ENCODE measurements at regions not wholly inside any gene's neighbourhood (a gene's known extent, or its start where the extent isn't known, plus 50 kb on each side); places are given as distances from the start of the nearest gene placed in this dataset.
"Not testable (repeated sequence)": the region's sequence is repeated elsewhere in the genome, so short reads cannot be mapped to it uniquely, and the experiment has no call there.

- no peak for DNase-seq (ENCODE audit: low spot score)
Measured at GRCh38 chr10:78657163-78657861, 411.5 kb upstream of the ZMIZ1 start.

DNA sequence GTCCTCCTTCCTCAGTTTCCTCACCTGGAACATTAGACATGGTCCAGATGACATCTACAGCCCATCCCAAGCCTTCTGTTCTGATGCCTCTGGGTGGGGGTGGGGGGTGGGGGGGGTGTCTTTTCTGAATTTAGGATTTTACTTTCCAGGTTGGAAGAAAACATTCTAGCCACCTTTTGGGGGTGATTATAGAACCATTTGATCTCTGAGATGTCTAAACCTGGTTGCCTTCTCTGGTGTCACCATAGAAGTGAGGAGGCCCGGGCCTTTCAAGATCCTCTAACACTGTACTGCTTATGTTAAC, 411.0 kb upstream of the ZMIZ1 start:
- no peak for DNase-seq (ENCODE audit: low spot score)

- DNase-seq (ENCODE audit: low spot score): no peak
Measured at GRCh38 chr10:78658645-78659597, 409.8 kb upstream of the ZMIZ1 start.

DNA sequence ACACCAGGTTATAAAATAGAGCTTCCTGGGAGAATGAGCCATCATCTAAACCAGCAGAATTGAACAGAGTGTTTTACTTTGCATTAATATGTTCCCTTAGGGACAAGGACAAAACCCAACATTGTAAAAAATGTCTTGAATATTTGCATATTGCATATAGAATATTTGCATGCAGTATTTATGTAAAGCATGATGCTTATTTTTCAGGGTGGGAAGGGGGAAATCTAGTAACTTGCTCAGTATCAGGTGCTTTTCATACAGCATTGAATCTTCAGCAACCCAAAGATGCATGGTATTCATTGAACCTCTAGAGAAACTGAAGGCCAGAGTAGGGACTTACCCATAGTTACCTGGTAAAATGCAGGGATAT, 409.2 kb upstream of the ZMIZ1 start:
- DNase-seq (ENCODE audit: low spot score): no peak

GRCh38 chr10:78660446-78661106, 408.2 kb upstream of the ZMIZ1 start:
- no peak for DNase-seq (ENCODE audit: low spot score)

DNA sequence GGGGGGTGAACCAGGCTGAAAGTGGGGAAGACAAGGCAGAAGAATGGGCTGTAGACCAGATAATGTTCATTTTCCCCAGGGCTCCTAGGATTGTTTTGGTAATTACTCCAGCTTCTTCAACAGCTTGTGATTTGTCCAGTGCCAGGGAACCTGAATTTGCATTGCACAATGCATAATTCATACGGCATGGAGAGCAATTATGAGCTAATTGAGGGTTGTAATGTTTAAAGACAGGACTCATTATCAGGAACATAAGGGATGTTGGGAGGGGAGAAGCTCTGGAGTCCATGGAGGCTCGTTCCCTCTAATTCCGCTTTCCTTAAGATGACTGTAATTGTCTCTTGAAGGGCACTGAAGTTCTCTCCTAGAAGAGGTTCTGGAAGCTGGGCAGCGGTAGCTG, 405.0 kb upstream of the ZMIZ1 start:
- DNase-seq (ENCODE audit: low spot score): no peak

- DNase-seq (ENCODE audit: low spot score): no peak
Measured at GRCh38 chr10:78664929-78665553, 403.7 kb upstream of the ZMIZ1 start.

GRCh38 chr10:78672918-78673317, 395.8 kb upstream of the ZMIZ1 start:
- DNase-seq (ENCODE audit: low spot score): no peak

GRCh38 chr10:78681141-78681540, 387.6 kb upstream of the ZMIZ1 start:
- not testable (repeated sequence) for DNase-seq (ENCODE audit: low spot score)

DNA sequence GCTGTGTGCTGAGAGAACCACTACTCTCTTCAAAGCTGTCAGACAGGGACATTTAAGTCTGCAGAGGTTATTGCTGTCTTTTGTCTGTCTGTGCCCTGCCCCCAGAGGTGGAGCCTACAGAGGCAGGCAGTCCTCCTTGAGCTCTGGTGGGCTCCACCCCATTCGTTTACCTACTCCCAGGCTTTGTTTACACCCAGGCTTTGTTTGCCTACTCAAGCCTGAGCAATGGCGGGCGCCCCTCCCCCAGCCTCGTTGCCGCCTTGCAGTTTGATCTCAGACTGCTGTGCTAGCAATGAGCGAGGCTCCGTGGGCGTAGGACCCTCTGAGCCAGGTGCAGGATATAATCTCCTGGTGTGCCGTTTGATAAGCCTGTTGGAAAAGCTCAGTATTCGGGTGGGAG, 386.8 kb upstream of the ZMIZ1 start:
- not testable (repeated sequence) for DNase-seq (ENCODE audit: low spot score)

DNA sequence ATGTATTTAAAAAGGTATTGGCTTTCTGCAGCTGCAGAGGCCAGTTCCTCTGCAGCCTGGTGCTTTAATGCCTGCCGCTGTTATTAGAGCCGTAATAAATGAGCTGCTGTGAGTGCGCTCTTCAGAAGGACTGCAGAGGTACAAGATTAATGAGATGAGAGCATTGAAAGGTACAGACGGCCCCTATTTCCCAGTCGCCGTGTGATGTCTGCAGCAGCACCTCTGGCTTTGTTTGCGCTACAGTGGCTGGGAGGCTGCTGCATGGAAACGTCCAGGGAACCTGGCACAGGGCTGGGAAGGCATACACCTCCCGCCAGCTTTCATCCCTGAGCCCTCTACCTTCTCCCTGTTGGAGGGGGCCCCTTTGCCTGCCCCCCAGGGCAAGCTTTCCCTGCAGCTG, 383.8 kb upstream of the ZMIZ1 start:
- DNase-seq (ENCODE audit: low spot score): no peak

DNA sequence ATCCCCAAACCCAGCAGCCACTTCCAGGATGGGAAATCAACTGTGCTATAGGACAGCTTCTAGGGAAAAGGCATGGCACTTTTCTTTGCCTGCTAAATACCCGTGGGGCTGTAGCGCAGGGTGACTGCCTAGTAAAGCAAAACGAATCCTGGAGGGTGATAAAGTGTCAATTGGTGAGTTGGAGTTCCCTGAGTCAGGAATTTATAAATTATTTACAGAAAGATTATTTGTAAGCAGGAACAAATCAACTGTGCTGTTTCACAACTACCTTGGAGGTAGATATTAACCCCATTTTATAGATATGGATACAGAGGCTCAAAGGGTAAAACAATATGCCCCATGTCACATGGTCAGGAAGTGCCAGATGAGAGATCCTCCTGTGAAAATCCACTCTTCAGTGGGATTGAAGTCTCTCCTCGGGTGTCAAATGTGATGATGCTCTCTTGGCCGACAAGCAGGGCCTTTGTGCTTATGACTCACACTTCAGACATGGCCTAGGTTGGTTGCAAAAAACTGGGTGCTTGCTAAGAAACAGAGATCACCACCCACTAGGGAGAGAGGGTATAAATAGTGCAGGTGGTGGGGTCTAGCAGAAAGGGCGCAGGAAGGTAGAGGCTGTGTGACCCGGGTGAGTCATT, 383.2 kb upstream of the ZMIZ1 start:
- DNase-seq (ENCODE audit: low spot score): no peak

GRCh38 chr10:78686444-78687060, 382.2 kb upstream of the ZMIZ1 start:
- peak; percentile 72 for DNase-seq (ENCODE audit: low spot score)

DNA sequence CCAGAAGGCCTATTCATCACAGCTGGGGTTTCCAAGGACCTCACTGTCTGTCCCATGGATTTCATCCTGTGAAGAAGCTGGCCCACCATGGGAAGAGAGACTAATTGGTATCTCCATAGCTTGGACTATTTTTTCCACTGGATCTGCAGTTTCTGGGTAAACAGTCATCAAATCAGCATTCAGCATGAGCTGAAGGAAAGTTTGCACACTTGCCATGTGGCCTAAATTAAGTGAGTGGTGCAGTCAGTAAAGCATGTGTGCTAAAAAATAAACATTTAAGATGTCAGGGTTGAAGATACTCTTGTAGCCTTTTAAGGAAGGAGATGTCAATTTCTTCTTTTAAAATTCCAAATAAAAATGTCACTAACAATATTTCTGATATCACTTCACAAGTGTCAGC, 381.1 kb upstream of the ZMIZ1 start:
- DNase-seq (ENCODE audit: low spot score): no peak

DNA sequence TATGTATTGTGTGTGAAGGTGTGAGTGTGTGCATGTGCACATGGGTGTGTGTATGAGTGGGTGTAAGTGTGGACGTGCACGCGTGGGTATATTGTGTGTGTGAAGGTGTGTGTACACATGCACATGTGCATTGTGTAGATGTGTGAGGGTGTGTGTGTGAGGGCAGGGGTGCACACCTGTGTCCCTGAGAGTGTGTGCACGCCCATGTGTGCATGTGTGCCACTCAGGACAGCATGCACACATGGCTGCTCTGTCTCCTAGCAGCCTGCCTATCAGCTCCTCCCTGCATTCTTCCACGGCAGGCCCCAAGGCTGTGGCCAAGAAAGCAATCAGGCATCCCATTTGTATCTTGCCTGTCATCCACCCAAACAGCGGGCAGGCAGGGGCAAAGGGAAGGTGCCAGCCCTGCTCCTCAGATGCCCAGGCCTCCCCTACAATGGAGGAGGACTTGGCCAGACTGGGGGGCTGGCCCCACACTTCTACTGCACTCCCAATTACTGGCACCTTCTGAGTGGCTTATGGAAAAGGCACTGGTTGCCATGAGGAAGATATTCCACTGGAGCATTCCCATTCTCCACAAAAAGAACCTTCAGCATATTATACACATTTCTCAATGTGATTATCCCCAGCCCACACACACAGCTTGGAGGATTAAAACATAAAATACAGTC, 380.4 kb upstream of the ZMIZ1 start:
- DNase-seq (ENCODE audit: low spot score): no peak

DNA sequence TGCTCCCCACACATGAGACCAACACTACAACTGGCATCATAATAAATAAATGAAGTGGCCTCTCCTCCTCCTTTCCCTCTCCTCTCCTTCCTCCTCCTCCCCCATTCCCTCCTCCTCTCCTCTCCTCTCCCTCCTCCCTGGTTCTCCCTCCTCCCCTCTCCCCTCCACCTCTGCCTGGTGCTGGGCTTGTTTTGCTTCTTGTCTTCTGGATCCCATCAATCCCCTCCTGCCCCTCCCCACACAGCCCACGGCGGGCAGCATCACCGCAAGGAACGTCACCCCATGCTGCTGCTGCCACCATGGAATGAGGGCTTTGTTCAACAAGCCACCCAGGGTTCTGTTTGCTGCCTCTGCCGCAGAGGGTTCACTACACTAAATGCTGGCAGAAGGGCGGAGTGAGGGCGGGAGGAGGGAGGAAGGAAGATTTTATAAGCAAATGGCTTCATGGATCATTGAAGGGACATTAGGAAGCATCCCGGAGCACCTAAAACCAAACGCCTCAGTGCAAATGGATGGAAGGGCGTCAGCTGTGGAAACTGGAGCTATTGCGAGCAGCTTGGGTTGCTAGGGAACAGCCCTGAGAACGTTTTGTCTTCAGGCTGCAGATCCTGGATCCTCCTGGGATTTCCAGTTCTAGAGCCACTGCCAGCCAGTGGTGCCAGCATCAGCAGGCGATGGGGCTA, 379.7 kb upstream of the ZMIZ1 start:
- DNase-seq (ENCODE audit: low spot score): no peak

- DNase-seq (ENCODE audit: low spot score): no peak
Measured at GRCh38 chr10:78689584-78689935, 379.2 kb upstream of the ZMIZ1 start.

DNA sequence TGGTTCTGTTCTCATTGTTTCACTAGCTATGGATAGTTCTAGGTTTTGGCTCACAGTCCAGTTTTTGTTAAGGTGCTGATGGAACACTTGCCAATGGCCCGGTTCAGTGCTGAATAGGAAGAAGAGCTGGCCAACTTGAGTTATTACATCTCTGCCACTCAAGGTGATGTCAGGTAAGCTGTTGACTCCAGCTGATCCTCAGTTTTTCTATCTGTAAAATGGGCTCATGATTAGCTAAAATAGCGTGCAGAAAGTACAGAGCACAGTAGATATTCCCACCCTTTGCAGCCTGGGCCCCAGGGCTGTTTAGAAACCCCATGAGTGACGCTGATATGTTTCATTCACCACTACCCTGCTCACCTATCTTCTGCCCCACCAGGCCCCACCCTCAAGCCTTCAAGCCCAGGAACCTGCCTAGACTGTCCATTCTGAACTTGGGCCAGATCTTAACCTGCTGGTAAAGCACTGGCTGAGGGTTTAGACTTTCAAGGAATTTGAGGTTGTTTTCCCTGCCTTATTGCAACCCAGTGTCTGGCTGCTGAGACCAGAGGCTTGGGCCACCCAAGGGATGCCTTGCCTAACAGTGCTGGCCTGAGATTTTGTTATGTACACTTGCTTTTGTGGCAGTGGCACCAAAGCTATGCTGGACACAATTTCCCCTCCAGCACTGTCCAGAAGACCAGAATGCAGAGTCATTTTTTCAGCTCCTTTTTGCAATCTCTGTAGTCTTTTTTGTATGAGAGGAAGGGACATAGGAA, 378.2 kb upstream of the ZMIZ1 start:
- DNase-seq (ENCODE audit: low spot score): no peak
